Neural cell (in vitro differentiated cells): ENCODE measurements at regions not wholly inside any gene's neighbourhood (a gene's known extent, or its start where the extent isn't known, plus 50 kb on each side); places are given as distances from the start of the nearest gene placed in this dataset.

Source experiments
- EP300 ChIP-seq: fragments of 450-650 bp; conservative IDR thresholded peaks from 2 replicates; pipeline ENCODE4 v1.6.1; 2014; ENCODE audit warnings: antibody characterized with exemption, mild to moderate bottlenecking, moderate library complexity; ENCODE audit not compliant: poor library complexity, severe bottlenecking
- EZH2 ChIP-seq: fragments of 200-600, 300-800 bp; shearing (Covaris generic), sonication (generic); IDR thresholded peaks from 2 replicates; pipeline ENCODE4 v1.6.1; 2014; ENCODE audit warnings: antibody characterized with exemption, low read length, borderline replicate concordance, mild to moderate bottlenecking; ENCODE audit not compliant: insufficient read depth, poor library complexity, severe bottlenecking
- POLR2AphosphoS5 ChIP-seq: IDR thresholded peaks from 2 replicates; pipeline ENCODE4 v1.6.1; 2012
- RAD21 ChIP-seq: fragments of 450-650 bp; conservative IDR thresholded peaks from 2 replicates; pipeline ENCODE4 v1.6.1; 2014; ENCODE audit warnings: antibody characterized with exemption, mild to moderate bottlenecking, moderate library complexity
- SMC3 ChIP-seq: fragments of 450-650 bp; conservative IDR thresholded peaks from 2 replicates; pipeline ENCODE4 v1.6.1; 2014; ENCODE audit warnings: antibody characterized with exemption, mild to moderate bottlenecking, moderate library complexity; ENCODE audit not compliant: poor library complexity
- TAF1 ChIP-seq: IDR thresholded peaks from 2 replicates; pipeline ENCODE4 v1.6.1; 2012; ENCODE audit warnings: low read depth
- TF ChIP-seq, protein P1 (sequence below): IDR thresholded peaks from 2 replicates; pipeline ENCODE4 v1.6.1; 2012; ENCODE audit warnings: borderline replicate concordance
- TF ChIP-seq, protein P2 (sequence below): fragments of 450-650 bp; IDR thresholded peaks from 2 replicates; pipeline ENCODE4 v1.5.1; 2014; ENCODE audit warnings: antibody characterized with exemption, mild to moderate bottlenecking, moderate library complexity; ENCODE audit not compliant: poor library complexity, severe bottlenecking

DNA sequence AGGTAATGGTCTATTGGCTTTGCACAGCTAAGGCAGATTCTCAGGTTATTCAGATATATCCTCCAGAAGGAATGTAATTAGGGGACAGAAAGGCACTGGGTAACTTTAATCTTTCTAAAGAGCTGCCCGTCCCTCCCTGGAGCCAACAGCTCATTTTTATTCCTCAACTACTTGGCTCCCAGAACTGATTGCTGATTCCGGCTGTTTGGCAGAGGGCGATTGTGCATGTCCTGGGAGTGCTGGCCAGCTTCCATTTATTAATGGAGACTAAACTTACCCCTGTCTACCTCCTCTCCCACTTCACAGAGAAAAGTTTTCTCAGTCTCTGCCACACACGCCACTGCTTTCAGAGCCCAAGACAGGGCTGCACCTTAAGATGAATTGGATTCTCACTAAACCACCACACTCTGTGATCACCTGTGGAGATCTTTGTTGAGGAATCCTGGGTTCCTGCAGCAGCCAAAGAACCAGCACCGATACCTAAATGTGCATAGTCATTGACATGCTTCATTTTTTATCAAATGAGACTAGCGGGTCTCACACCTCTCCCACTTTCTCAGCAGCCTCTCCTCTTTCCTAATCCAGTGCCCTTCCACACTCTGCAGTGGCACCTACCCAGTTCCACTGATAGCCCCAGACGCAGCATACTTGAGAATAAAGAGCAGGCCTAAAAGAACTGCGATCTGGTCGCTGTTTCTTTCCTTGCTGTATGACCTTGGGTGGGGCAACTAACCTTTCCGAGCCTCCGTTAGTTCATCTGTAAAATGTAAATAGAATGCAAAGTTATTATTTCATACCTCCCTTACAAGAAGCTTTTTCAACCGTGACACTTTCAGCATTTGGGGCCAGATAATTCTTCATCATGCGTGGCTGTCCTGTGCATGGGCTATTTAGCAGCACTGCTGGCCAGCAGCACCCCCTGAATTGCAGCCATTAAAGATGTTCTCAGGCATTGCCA lies 648.7 kb downstream of the UQCRFS1 start:
- TF ChIP-seq, protein P1, sequence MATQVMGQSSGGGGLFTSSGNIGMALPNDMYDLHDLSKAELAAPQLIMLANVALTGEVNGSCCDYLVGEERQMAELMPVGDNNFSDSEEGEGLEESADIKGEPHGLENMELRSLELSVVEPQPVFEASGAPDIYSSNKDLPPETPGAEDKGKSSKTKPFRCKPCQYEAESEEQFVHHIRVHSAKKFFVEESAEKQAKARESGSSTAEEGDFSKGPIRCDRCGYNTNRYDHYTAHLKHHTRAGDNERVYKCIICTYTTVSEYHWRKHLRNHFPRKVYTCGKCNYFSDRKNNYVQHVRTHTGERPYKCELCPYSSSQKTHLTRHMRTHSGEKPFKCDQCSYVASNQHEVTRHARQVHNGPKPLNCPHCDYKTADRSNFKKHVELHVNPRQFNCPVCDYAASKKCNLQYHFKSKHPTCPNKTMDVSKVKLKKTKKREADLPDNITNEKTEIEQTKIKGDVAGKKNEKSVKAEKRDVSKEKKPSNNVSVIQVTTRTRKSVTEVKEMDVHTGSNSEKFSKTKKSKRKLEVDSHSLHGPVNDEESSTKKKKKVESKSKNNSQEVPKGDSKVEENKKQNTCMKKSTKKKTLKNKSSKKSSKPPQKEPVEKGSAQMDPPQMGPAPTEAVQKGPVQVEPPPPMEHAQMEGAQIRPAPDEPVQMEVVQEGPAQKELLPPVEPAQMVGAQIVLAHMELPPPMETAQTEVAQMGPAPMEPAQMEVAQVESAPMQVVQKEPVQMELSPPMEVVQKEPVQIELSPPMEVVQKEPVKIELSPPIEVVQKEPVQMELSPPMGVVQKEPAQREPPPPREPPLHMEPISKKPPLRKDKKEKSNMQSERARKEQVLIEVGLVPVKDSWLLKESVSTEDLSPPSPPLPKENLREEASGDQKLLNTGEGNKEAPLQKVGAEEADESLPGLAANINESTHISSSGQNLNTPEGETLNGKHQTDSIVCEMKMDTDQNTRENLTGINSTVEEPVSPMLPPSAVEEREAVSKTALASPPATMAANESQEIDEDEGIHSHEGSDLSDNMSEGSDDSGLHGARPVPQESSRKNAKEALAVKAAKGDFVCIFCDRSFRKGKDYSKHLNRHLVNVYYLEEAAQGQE, result no peak
- TF ChIP-seq POLR2AphosphoS5 (no peak), RAD21 (no peak), SMC3 (no peak), EP300 (no peak), EZH2 (no peak), TAF1 (no peak)
- TF ChIP-seq, protein P2, sequence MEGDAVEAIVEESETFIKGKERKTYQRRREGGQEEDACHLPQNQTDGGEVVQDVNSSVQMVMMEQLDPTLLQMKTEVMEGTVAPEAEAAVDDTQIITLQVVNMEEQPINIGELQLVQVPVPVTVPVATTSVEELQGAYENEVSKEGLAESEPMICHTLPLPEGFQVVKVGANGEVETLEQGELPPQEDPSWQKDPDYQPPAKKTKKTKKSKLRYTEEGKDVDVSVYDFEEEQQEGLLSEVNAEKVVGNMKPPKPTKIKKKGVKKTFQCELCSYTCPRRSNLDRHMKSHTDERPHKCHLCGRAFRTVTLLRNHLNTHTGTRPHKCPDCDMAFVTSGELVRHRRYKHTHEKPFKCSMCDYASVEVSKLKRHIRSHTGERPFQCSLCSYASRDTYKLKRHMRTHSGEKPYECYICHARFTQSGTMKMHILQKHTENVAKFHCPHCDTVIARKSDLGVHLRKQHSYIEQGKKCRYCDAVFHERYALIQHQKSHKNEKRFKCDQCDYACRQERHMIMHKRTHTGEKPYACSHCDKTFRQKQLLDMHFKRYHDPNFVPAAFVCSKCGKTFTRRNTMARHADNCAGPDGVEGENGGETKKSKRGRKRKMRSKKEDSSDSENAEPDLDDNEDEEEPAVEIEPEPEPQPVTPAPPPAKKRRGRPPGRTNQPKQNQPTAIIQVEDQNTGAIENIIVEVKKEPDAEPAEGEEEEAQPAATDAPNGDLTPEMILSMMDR, result no peak
